ENCODE measurements at regions not wholly inside any gene's neighbourhood (a gene's known extent, or its start where the extent isn't known, plus 50 kb on each side); places are given as distances from the start of the nearest gene placed in this dataset.

DNA sequence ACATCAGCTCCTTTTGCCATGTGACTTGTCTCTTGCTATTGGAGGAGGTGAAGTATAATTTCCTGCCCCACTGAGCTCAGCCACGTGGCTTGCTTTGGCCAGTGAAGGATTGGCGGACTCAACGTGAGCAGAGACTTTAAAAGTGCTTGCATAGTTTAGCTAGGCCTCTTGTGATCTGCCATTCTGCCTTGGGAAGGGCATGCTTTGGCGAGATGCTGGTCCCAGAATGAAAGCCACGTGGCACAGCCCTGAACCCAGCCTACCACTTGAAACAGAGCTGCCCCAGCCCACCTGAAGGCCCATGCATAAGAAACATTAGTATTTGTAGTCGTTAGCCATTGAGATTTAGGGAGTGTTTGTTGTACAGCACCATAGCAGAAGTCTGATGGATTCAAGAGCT, 148.2 kb downstream of the TMEM132E start:
- TF ChIP-seq, protein P1, sequence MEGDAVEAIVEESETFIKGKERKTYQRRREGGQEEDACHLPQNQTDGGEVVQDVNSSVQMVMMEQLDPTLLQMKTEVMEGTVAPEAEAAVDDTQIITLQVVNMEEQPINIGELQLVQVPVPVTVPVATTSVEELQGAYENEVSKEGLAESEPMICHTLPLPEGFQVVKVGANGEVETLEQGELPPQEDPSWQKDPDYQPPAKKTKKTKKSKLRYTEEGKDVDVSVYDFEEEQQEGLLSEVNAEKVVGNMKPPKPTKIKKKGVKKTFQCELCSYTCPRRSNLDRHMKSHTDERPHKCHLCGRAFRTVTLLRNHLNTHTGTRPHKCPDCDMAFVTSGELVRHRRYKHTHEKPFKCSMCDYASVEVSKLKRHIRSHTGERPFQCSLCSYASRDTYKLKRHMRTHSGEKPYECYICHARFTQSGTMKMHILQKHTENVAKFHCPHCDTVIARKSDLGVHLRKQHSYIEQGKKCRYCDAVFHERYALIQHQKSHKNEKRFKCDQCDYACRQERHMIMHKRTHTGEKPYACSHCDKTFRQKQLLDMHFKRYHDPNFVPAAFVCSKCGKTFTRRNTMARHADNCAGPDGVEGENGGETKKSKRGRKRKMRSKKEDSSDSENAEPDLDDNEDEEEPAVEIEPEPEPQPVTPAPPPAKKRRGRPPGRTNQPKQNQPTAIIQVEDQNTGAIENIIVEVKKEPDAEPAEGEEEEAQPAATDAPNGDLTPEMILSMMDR (IDR thresholded peaks at IDR 0.05; ENCODE audit: low read depth, low read length, missing input control): no peak
- TF ChIP-seq, protein P2, sequence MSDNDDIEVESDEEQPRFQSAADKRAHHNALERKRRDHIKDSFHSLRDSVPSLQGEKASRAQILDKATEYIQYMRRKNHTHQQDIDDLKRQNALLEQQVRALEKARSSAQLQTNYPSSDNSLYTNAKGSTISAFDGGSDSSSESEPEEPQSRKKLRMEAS (IDR thresholded peaks at IDR 0.05): no peak
- TF ChIP-seq YY1 (IDR thresholded peaks at IDR 0.05) (no peak), GABPA (IDR thresholded peaks at IDR 0.05 in 1 of 2, conservative IDR thresholded peaks at IDR 0.05 in 1 of 2) (no peak), FOXA1 (IDR thresholded peaks at IDR 0.05) (no peak), RAD21 (IDR thresholded peaks at IDR 0.05) (no peak), ATF3 (IDR thresholded peaks at IDR 0.05) (no peak), ZBTB33 (IDR thresholded peaks at IDR 0.05) (no peak), JUND (IDR thresholded peaks at IDR 0.05) (no peak)
- TF ChIP-seq, protein P3, sequence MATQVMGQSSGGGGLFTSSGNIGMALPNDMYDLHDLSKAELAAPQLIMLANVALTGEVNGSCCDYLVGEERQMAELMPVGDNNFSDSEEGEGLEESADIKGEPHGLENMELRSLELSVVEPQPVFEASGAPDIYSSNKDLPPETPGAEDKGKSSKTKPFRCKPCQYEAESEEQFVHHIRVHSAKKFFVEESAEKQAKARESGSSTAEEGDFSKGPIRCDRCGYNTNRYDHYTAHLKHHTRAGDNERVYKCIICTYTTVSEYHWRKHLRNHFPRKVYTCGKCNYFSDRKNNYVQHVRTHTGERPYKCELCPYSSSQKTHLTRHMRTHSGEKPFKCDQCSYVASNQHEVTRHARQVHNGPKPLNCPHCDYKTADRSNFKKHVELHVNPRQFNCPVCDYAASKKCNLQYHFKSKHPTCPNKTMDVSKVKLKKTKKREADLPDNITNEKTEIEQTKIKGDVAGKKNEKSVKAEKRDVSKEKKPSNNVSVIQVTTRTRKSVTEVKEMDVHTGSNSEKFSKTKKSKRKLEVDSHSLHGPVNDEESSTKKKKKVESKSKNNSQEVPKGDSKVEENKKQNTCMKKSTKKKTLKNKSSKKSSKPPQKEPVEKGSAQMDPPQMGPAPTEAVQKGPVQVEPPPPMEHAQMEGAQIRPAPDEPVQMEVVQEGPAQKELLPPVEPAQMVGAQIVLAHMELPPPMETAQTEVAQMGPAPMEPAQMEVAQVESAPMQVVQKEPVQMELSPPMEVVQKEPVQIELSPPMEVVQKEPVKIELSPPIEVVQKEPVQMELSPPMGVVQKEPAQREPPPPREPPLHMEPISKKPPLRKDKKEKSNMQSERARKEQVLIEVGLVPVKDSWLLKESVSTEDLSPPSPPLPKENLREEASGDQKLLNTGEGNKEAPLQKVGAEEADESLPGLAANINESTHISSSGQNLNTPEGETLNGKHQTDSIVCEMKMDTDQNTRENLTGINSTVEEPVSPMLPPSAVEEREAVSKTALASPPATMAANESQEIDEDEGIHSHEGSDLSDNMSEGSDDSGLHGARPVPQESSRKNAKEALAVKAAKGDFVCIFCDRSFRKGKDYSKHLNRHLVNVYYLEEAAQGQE (IDR thresholded peaks at IDR 0.05): no peak
